Myocyte (in vitro differentiated cells): ENCODE measurements at regions not wholly inside any gene's neighbourhood (a gene's known extent, or its start where the extent isn't known, plus 50 kb on each side); places are given as distances from the start of the nearest gene placed in this dataset.

Experiments used
- DNase-seq: peaks from one replicate; pipeline ENCODE4 v3.0.0-alpha.2; 2012; ENCODE audit warnings: low read depth

DNA sequence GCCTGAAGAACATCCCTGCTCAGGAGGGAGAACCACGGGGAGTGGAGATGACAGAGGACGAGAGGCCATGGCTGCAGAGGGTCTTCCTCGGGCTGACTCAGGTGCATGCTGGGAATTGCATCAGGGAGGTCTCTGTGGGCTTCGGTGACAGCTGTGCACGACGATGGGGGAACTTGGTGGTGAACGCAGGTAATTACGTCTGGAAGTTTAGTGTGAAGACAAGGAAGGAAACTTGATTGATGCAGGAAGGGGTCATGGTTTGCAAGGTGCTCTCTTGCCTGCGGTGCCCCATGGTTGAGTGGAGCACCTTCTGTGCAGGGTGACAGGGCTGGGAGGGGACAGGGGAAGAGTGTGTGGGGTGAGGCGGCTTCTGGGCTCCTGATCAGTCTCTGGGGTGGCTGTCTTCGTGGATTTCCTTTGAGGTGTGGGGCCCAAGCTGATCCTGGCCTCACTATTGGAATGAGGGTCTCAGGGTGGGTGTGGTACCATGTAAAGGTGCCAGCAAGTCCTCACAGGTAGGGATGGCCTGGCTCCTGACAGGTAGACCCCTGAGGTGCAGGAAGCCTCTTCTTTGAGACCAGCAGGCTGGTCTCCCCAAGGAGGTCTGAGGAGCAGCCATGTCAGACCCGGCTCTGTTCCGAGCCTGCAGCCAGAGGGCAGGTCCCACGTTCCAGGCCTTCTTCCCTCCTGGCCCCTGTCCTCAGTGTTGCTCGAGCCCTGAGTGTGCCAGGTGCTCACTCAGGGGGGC lies 1020.1 kb downstream of the TBC1D22A start:
- no peak for DNase-seq

GRCh38 chr22:47781427-47782111 lies 1019.1 kb downstream of the TBC1D22A start:
- DNase-seq, result no peak

GRCh38 chr22:47781024-47781423 lies 1018.6 kb downstream of the TBC1D22A start:
- no peak for DNase-seq

- no peak for DNase-seq
Observed at GRCh38 chr22:47780281-47780875, 1017.9 kb downstream of the TBC1D22A start.

GRCh38 chr22:47779474-47779873 lies 1017.0 kb downstream of the TBC1D22A start:
- DNase-seq, result no peak

GRCh38 chr22:47778160-47778658 lies 1015.8 kb downstream of the TBC1D22A start:
- no peak for DNase-seq

GRCh38 chr22:47777426-47777825 lies 1015.0 kb downstream of the TBC1D22A start:
- no peak for DNase-seq

GRCh38 chr22:47776329-47776728 lies 1013.9 kb downstream of the TBC1D22A start:
- DNase-seq, result no peak

GRCh38 chr22:47775686-47776085 lies 1013.2 kb downstream of the TBC1D22A start:
- DNase-seq, result no peak

- no peak for DNase-seq
Observed at GRCh38 chr22:47775191-47775590, 1012.7 kb downstream of the TBC1D22A start.

GRCh38 chr22:47773635-47774034 lies 1011.2 kb downstream of the TBC1D22A start:
- DNase-seq, result no peak

DNA sequence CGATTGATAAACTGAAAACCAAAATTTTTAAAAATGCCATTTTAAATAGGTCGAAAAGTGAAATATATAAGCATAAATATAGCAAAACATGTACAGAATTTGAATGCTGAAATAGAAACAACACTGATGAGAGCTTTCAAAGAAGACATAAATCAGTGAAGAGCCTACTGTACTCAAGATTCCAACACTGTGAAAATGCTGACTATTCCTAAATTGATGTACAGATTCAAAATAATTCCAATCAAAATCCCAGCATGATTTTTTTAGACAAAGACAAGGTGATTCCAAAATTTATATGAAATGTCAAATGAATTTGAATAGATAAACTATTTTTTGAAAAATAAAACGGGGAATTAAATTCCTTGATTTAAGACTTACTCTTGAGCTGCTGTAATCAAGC lies 1010.4 kb downstream of the TBC1D22A start:
- DNase-seq, result no peak

GRCh38 chr22:47769652-47770051 lies 1007.2 kb downstream of the TBC1D22A start:
- no peak for DNase-seq

DNA sequence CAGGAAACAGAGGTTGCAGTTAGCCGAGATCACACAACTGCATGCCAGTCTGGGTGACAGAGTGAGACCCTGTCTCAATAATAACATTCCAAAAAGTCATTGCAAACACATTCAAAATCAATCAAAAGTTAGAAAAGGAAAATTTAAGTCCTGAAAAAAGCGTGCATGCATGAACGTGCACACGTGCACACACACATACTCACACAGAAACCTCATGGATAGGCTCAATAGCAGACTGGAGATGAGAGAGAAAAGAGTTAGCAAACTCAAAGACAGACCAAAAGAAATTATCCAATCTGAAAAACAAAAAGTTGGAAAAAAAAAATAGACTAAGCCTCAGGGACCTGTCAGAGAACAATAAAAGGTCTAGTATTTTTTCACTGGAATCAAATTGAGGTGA lies 1005.6 kb downstream of the TBC1D22A start:
- DNase-seq, result no peak

DNA sequence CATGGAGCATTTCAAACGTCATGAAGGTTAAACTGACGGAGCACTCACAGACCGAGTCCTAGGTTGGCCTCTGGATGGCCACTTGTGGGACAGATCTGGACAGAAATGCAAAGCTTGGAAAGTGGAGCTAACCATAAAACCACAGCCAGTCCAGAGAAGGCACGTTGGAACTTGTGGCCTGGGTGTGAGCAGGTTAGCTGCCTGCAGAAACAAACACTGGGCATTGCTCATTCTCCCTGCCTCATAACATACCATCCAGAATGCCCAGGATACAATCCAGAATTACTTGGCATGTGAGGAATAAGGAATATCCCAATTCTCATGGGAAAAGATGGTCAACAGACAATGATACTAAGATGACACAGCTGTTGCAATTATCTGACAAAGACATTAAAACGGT lies 1005.0 kb downstream of the TBC1D22A start:
- no peak for DNase-seq

DNA sequence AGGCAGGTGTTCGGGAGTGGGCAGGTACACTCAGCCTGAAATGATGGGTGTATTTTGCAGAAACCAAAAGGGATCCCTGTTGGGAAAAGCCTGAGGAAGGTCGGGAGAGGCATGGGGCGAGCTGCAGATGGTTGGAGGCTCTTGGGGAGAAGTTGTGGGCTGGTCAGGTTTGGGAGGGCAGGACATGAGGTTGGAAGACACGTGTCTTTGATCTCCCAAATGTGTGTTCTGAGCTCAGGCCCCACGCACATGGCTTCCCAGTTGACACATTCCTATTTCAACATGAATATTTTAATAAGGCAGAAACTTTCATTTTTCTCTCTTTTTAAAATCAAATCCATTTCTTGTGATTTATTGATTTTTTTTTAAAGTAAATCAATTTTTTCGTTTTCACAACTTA lies 1003.3 kb downstream of the TBC1D22A start:
- no peak for DNase-seq

- DNase-seq, result no peak
Observed at GRCh38 chr22:47762141-47762540, 999.7 kb downstream of the TBC1D22A start.

- DNase-seq, result no peak
Observed at GRCh38 chr22:47759909-47760308, 997.5 kb downstream of the TBC1D22A start.

DNA sequence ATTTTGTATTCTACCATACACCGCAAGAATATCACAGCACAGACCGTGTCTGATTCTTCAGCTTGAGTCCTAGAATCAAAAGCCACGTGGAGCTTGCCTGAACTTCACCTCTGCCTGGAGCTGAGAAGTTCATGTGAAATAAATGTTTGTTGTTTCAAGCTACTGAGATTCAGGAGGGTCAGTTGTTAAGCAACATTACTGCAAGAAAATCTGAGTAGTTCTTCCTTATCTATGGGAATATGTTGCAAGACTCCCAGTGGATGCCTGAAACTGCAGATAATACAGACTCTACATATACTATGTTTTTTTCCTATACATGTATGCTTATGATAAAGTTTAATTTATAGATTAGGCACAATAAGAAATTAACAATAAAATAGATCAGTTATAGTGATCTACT lies 995.3 kb downstream of the TBC1D22A start:
- DNase-seq, result no peak

DNA sequence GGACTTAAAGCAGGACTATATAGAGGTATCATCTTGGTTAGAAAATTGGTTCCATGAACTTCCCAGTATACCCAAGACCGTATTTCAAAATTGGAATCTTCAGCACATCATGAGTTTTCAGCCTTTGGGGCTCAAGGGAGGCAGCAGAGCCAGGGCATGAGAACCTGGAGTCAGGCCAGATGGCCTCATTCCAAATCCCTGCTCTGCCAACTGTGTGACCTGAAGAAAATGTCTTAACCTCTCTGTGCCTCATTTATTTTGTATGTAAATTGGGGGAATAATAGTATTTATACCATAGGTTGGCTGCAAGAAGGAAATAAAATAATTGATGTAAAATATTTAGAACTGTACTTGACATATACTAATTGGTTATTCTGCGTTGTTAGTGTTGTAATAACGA lies 987.6 kb downstream of the TBC1D22A start:
- no peak for DNase-seq

GRCh38 chr22:47748957-47749356 lies 986.5 kb downstream of the TBC1D22A start:
- no peak for DNase-seq

- DNase-seq, result no peak
Observed at GRCh38 chr22:47748271-47748670, 985.8 kb downstream of the TBC1D22A start.
